PC-9 (cell line): ENCODE measurements at regions not wholly inside any gene's neighbourhood (a gene's known extent, or its start where the extent isn't known, plus 50 kb on each side); places are given as distances from the start of the nearest gene placed in this dataset.

Experiments used
- BruUV-seq: library from RNA; stranded (reverse); fragments of 400-500 nt; replicated peaks from 2 replicates; lab custom pipeline; 2021; lab: Mats Ljungman, UMichigan
- CTCF ChIA-PET: fragments of 300-600 bp; sonication (Branson Sonifier 250); formaldehyde crosslinking; loops from one replicate; lab custom pipeline; 2022; ENCODE audit warnings: antibody characterized with exemption; lab: Charles Lee
- POLR2A ChIA-PET: fragments of 300-600 bp; sonication (Branson Sonifier 250); formaldehyde crosslinking; loops from one replicate; lab custom pipeline; 2022; ENCODE audit warnings: antibody characterized with exemption; ENCODE audit not compliant: unreplicated experiment; lab: Charles Lee
- DNase-seq, 2 experiments: peaks; one replicate each; pipeline versions ENCODE4 v3.0.0 to v3.0.0-alpha.2; 2015 to 2022; ENCODE audit warnings: mixed read lengths in 1 of 2
- H2AFZ ChIP-seq: fragments of 200-600 bp; sonication (generic); 2 replicates; pipeline ENCODE4 v1.8.1; 2017; ENCODE audit warnings: antibody characterized with exemption
- H3F3A ChIP-seq: fragments of 200-600 bp; sonication (generic); 2 replicates; pipeline ENCODE4 v1.8.1; 2017; ENCODE audit warnings: antibody characterized with exemption, mild to moderate bottlenecking, low read depth; ENCODE audit not compliant: insufficient read depth
- H3K27ac ChIP-seq: fragments of 200-600 bp; sonication (generic); 2 replicates; pipeline ENCODE4 v1.6.1; 2016; ENCODE audit warnings: mixed run types
- H3K27me3 ChIP-seq: fragments of 200-600 bp; sonication (generic); 2 replicates; pipeline ENCODE4 v1.6.1; 2016; ENCODE audit warnings: low read depth, mixed run types; ENCODE audit not compliant: insufficient read depth
- H3K36me3 ChIP-seq: fragments of 200-600 bp; sonication (generic); 2 replicates; pipeline ENCODE4 v1.6.1; 2016; ENCODE audit warnings: low read depth, mixed run types
- H3K4me1 ChIP-seq: fragments of 200-600 bp; sonication (generic); replicated peaks from 2 replicates; pipeline ENCODE4 v1.6.1; 2016; ENCODE audit warnings: mixed run types; ENCODE audit not compliant: insufficient read depth
- H3K4me2 ChIP-seq: fragments of 200-600 bp; sonication (generic); 2 replicates; pipeline ENCODE4 v1.6.1; 2017; ENCODE audit warnings: mixed run types
- H3K4me3 ChIP-seq: fragments of 200-600 bp; sonication (generic); 2 replicates; pipeline ENCODE4 v1.6.1; 2016; ENCODE audit warnings: mixed run types
- H3K79me2 ChIP-seq: fragments of 200-600 bp; sonication (generic); 2 replicates; pipeline ENCODE4 v1.6.1; 2017; ENCODE audit warnings: low read depth, mixed run types
- H3K9me2 ChIP-seq: fragments of 200-600 bp; sonication (generic); 2 replicates; pipeline ENCODE4 v1.8.1; 2017; ENCODE audit warnings: mild to moderate bottlenecking; ENCODE audit not compliant: insufficient read depth
- H3K9me3 ChIP-seq: fragments of 200-600 bp; sonication (generic); 2 replicates; pipeline ENCODE4 v1.8.1; 2016; ENCODE audit warnings: low read depth; ENCODE audit not compliant: insufficient read depth
- H4K20me1 ChIP-seq: fragments of 200-600 bp; sonication (generic); 2 replicates; pipeline ENCODE4 v1.8.1; 2017; ENCODE audit not compliant: insufficient read depth
- EZH2 ChIP-seq: fragments of 200-600 bp; sonication (generic); IDR thresholded peaks from 2 replicates; pipeline ENCODE4 v1.8.0; 2017; ENCODE audit warnings: antibody characterized with exemption, low read depth
- intact Hi-C: fragments of 100-400 bp; cut with micrococcal nuclease; formaldehyde crosslinking; loops from one replicate; pipeline ENCODE4 v1.10.0; 2022; ENCODE audit not compliant: unreplicated experiment
- TF ChIP-seq, protein P1 (sequence below): fragments of 200-600 bp; sonication (generic); conservative IDR thresholded peaks from 2 replicates; pipeline ENCODE4 v1.6.1; 2017; ENCODE audit warnings: mixed run types, antibody characterized with exemption, mild to moderate bottlenecking, moderate library complexity

DNA sequence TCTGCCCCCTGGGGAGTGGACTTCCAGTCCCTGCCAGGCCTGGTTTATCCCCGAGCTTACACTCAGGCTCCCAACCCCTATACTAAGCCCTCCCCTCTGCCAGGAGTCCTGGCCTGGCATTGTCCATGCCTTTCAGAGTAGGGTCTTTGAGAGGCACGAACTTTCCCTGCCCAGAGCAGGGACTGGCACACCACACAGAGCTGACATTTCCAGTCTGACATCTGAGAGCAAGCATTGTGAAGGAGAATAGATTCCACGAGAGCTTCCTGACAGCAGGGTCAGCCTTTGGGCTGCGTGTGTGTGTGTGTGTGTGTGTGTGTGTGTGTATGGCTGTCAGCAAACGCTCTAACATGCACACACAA is 59.5 kb upstream of the LAPTM5 start:
- peak overlapping the region; percentile 41 for H3K4me2 ChIP-seq
- ChIA-PET CTCF (interaction anchor here (1.9 kb wide), 1 partner anchor 15 kb away, joined by 8 read pairs; no protein-coding TSS in a partner anchor), POLR2A (interaction anchor here (0.5 to 0.7 kb wide), 2 partner anchors 17 to 30 kb away, joined by 4 to 5 read pairs; no protein-coding TSS in a partner anchor)
- H4K20me1 ChIP-seq, result no peaks in the 10 kb centered on the region
- H2AFZ ChIP-seq, result no peak overlapping the region
- H3F3A ChIP-seq, result peaks cover 7% of the 10 kb centered on the region; the same call in 1 of the 2 replicates
- BruUV-seq, result no TSS peak
- H3K4me1 ChIP-seq, result peaks cover 12% of the 10 kb centered on the region
- no peak overlapping the region for H3K27ac ChIP-seq
- H3K36me3 ChIP-seq, result no peaks in the 10 kb centered on the region
- no peak for DNase-seq
- no peaks in the 10 kb centered on the region for H3K79me2 ChIP-seq
- no peaks in the 10 kb centered on the region for H3K27me3 ChIP-seq
- H3K4me3 ChIP-seq, result no peak overlapping the region
- intact Hi-C loops, result no loop called here
- no peaks in the 10 kb centered on the region for H3K9me2 ChIP-seq
- no peaks in the 10 kb centered on the region for H3K9me3 ChIP-seq
- TF ChIP-seq, protein P1, sequence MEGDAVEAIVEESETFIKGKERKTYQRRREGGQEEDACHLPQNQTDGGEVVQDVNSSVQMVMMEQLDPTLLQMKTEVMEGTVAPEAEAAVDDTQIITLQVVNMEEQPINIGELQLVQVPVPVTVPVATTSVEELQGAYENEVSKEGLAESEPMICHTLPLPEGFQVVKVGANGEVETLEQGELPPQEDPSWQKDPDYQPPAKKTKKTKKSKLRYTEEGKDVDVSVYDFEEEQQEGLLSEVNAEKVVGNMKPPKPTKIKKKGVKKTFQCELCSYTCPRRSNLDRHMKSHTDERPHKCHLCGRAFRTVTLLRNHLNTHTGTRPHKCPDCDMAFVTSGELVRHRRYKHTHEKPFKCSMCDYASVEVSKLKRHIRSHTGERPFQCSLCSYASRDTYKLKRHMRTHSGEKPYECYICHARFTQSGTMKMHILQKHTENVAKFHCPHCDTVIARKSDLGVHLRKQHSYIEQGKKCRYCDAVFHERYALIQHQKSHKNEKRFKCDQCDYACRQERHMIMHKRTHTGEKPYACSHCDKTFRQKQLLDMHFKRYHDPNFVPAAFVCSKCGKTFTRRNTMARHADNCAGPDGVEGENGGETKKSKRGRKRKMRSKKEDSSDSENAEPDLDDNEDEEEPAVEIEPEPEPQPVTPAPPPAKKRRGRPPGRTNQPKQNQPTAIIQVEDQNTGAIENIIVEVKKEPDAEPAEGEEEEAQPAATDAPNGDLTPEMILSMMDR, result no peak
- no peak for TF ChIP-seq EZH2

DNA sequence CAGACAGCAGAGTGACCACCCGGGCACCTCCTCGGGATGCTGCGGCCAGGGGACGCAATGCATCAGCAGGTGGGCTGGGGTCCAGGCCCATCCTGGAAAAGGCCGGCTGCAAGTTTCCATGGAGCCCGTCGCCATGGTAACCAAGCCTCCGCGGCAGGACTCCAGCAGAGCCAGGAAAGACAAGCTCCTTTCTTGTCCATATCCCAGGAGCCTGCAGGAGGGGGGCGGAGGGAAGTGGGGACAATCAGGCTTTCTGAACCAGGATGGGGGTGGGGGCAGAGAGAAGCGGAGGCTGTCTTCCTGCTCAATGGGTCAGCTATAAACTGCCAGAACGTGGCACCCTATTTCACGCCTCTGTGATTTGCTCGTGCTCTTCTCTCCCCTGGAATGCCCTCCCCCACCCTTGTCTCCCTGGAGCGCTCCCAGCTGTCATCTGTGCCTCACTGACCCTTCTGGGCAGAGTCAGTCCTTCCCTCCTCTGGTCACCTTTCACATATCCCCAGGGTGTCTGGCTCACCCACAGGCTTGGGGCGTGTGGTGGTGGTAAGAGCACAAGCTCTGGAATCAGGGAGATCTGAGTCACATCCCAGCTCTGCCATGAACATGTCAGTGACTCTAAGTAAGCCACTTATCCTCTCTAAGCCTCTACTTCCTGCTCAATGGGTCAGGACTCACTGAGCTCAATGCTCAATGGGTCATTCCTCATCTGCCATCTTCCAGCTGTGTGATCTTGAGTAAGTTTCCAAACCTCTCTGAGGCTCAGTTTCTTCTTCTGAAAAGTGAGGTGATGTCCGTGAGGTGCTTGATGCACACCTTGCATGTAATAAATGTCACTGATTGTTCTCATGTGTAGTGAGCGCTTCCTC is 58.9 kb upstream of the LAPTM5 start:
- Histone ChIP-seq H3K9me2 (no peaks in the 10 kb centered on the region), H3K4me2 (peak overlapping the region; percentile 41), H3K4me3 (no peak overlapping the region), H3K27ac (no peak overlapping the region), H3K9me3 (no peaks in the 10 kb centered on the region), H3K4me1 (peaks cover 12% of the 10 kb centered on the region), H2AFZ (no peak overlapping the region), H3K36me3 (no peaks in the 10 kb centered on the region), H3F3A (peaks cover 7% of the 10 kb centered on the region; the same call in 1 of the 2 replicates), H3K27me3 (no peaks in the 10 kb centered on the region), H4K20me1 (no peaks in the 10 kb centered on the region), H3K79me2 (no peaks in the 10 kb centered on the region)
- intact Hi-C loops, result no loop called here
- ChIA-PET CTCF (interaction anchor here (0.5 to 1.9 kb wide), 2 partner anchors 15 to 382 kb away, joined by 4 to 8 read pairs; no protein-coding TSS in a partner anchor), POLR2A (interaction anchor here (0.5 to 0.7 kb wide), 4 partner anchors 17 to 1022 kb away, joined by 4 to 16 read pairs (median 8); no protein-coding TSS in a partner anchor)
- no TSS peak for BruUV-seq
- peak; percentile 69 to 82 for DNase-seq
- no peak for TF ChIP-seq EZH2

DNA sequence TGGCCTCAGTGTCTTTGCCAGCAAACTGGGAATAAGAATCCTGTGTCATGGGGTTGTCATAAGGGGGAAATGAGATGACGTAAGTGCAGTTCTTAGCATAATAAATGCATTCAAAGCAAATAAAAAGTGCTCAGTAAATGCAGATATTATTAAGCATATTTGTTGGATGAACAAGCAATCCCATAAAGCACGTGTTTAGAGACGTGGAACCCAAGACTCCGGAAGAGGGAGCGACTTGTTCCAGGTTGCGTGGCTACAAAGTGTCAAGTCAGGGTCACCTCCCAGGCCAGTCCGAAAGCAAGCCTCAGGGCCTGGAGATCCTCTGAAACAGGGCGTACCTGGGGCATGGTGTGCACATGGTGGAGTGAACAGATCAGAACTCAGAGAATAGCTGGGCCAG is 58.0 kb upstream of the LAPTM5 start:
- Histone ChIP-seq H3K4me1 (peaks cover 12% of the 10 kb centered on the region), H3K27ac (no peak overlapping the region), H2AFZ (no peak overlapping the region), H3K9me3 (no peaks in the 10 kb centered on the region), H3F3A (peaks cover 7% of the 10 kb centered on the region; the same call in 1 of the 2 replicates), H3K9me2 (no peaks in the 10 kb centered on the region), H4K20me1 (no peaks in the 10 kb centered on the region), H3K4me2 (no peak overlapping the region), H3K4me3 (no peak overlapping the region), H3K36me3 (no peaks in the 10 kb centered on the region), H3K79me2 (no peaks in the 10 kb centered on the region), H3K27me3 (no peaks in the 10 kb centered on the region)
- POLR2A ChIA-PET, result interaction anchor here (0.5 kb wide), 1 partner anchor 357 kb away, joined by 11 read pairs; no protein-coding TSS in a partner anchor
- TF ChIP-seq, protein P1, result no peak
- TF ChIP-seq EZH2, result no peak
- intact Hi-C loops, result no loop called here
- DNase-seq, result no peak
- no TSS peak for BruUV-seq
- CTCF ChIA-PET, result interaction anchor here (1.9 kb wide), 1 partner anchor 14 kb away, joined by 8 read pairs; no protein-coding TSS in a partner anchor
